ENCODE measurements at regions not wholly inside any gene's neighbourhood (a gene's known extent, or its start where the extent isn't known, plus 50 kb on each side); places are given as distances from the start of the nearest gene placed in this dataset.

- no peak for TF ChIP-seq CTCF (conservative IDR thresholded peaks at IDR 0.05; ENCODE audit: control insufficient read depth, insufficient read depth, low read depth, low read length)
- no peak for DNase-seq (ENCODE audit: low read depth)
- no peak overlapping the region for H3K4me3 ChIP-seq (ENCODE audit: control insufficient read depth, low read depth, low read length)
Observed at GRCh38 chr6:90416322-90416721, 119.7 kb upstream of the BACH2 start.

DNA sequence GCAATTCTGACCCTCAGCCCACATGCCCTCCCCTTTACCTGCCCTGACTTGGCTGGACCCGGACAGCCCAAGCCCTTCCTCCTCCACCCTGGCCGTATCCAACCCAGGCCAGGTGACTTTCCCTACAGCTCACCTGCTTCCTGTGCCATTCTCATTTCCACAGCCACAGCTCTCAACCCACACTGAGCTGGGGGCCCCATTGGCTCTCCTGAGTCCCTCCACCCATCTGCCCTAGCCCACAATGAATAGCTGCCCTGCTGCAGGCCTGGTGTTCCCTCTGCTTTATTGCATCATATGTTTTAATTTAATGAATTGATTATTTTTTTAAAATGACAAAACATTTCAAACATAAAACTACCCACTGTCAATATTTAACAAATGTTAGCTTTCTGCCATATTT, 118.5 kb upstream of the BACH2 start:
- H3K4me3 ChIP-seq (ENCODE audit: control insufficient read depth, low read depth, low read length) = no peak overlapping the region
- no peak for DNase-seq (ENCODE audit: low read depth)
- TF ChIP-seq CTCF (conservative IDR thresholded peaks at IDR 0.05; ENCODE audit: control insufficient read depth, insufficient read depth, low read depth, low read length) = no peak

GRCh38 chr6:90414352-90414751, 117.7 kb upstream of the BACH2 start:
- no peak for DNase-seq (ENCODE audit: low read depth)
- no peak for TF ChIP-seq CTCF (conservative IDR thresholded peaks at IDR 0.05; ENCODE audit: control insufficient read depth, insufficient read depth, low read depth, low read length)
- no peak overlapping the region for H3K4me3 ChIP-seq (ENCODE audit: control insufficient read depth, low read depth, low read length)

DNA sequence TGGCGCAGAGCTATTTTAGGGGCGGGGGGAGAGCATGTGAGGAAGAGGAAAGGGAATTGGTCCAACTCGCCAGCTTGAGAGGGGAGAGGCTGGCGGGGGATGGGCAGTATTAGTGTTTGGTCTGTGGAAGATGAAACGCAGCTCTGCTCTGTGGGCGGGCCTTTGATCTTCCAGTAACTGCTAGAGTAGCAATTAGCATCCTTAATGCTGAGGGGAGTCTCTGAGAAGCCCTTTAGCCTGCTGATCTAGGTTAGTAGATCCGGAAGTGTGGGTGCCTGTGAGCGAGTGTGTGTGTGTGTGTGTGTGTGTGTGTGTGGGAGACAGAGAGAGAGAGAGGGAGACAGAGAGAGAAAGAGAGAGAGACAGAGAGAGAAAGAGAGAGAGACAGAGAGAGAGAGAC, 117.2 kb upstream of the BACH2 start:
- H3K4me3 ChIP-seq (ENCODE audit: control insufficient read depth, low read depth, low read length) = no peak overlapping the region
- peak; percentile 10 for DNase-seq (ENCODE audit: low read depth)
- TF ChIP-seq CTCF (conservative IDR thresholded peaks at IDR 0.05; ENCODE audit: control insufficient read depth, insufficient read depth, low read depth, low read length) = no peak

GRCh38 chr6:90413396-90413795, 116.8 kb upstream of the BACH2 start:
- no peak overlapping the region for H3K4me3 ChIP-seq (ENCODE audit: control insufficient read depth, low read depth, low read length)
- TF ChIP-seq CTCF (conservative IDR thresholded peaks at IDR 0.05; ENCODE audit: control insufficient read depth, insufficient read depth, low read depth, low read length) = no peak
- DNase-seq (ENCODE audit: low read depth) = no peak

DNA sequence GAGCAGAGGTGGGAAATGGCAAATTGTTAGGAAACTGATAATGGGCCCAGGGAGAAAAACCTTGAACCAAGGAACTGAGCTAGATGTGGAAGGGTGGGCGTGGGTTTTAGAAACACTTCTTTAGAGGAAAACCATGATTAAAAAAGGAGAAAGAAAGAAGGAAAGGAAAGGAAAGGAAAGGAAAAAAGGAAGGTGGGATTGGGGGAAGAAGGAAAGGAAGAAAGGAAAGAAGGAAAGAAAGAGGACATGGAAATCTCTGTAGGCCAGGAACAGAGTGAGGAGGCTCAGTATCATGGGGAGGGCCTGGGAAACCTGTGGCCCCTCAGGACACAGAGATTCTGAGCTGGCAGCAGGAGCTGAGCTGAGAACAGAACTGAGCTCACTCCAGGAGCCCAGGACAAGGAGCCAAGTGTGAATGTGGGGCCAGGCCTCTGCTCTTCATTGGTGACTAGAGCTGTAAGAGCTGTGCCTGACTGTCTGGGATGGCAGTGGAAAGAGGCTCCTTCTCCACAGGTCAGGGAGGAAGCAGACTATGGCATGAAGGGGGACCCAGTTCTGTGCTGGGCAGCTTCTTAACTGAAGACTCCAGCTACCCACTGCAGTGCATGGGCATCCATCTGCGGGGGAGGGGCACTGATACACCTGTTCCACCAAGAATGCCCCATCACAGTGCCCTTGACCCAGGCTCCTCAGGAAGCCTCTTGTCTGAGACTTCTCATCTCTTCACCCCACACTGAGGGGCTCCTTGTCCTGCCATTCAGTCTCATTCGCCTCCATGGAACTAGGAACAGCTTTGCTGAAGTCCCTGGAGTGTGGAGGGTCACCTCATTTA, 116.1 kb upstream of the BACH2 start:
- DNase-seq (ENCODE audit: low read depth) = no peak
- no peak for TF ChIP-seq CTCF (conservative IDR thresholded peaks at IDR 0.05; ENCODE audit: control insufficient read depth, insufficient read depth, low read depth, low read length)
- no peak overlapping the region for H3K4me3 ChIP-seq (ENCODE audit: control insufficient read depth, low read depth, low read length)
